GM18873 (cell line): ENCODE measurements at regions not wholly inside any gene's neighbourhood (a gene's known extent, or its start where the extent isn't known, plus 50 kb on each side); places are given as distances from the start of the nearest gene placed in this dataset.

ENCODE experiments used
- ATAC-seq: cut with Tn5 transposase; IDR thresholded peaks from one replicate; pipeline ENCODE4 v1.9.1; 2021; ENCODE audit warnings: mild to moderate bottlenecking, moderate library complexity, moderate number of reproducible peaks; ENCODE audit not compliant: unreplicated experiment, low FRiP score

DNA sequence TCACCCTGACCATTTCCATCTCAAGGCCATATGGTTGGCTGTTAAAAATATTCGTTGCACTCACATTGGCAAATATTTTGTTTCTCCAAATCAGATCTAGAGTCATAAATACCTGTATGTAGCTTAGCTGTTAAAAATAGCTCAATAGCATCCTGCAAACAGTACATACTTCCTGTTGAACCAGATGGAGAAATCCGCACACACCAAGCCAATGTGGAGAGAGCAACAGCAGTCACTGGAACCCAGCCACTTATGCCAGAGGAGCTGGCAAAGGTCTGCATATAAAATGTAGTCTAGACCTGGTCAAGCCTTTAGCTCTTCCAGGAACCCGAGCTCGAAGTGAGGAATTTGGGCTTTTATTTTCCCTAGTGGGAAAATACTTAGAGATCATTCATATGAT is 146.4 kb upstream of the KCNJ16 start:
- ATAC-seq = no peak

- ATAC-seq = no peak
Measured at GRCh38 chr17:69936996-69937395, 138.0 kb upstream of the KCNJ16 start.

DNA sequence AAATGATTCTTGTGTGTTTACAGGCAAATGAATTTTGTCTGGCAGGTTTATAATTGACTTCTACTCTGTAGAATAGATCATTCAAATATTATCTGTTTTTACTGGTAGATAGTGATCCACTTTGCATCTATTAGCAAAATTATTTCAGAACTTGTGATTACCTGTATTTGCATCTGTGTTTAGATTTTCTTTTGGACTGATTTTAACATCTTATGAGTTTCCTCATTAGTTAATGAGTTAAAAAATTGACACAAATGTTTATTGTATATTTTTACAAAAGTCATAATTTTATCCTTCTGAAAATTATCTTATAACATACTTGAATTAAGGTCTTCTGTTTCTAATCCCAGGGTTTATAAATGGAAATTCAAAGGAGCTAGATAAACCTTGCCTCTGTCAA is 132.0 kb upstream of the KCNJ16 start:
- ATAC-seq = no peak

DNA sequence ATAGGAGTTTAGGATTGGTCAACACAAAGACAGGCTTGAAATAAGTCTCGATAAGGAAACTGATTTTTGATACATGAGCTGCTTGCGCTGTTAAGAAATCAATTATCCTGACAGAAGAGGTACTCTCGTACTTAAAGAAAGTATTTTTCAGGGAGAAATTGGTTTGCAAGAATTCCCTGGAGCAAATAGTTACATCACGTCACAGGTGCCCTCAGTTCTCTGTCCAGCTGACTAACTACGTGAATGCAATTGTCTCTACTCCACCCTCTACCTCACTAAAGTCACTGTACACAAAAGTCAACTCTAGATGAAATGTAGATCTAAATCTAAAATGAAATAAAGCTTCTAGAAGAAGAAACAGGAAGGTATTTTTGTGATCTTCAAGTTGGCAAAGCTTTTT is 130.6 kb upstream of the KCNJ16 start:
- no peak for ATAC-seq

- no peak for ATAC-seq
Measured at GRCh38 chr17:69945698-69946185, 129.3 kb upstream of the KCNJ16 start.

DNA sequence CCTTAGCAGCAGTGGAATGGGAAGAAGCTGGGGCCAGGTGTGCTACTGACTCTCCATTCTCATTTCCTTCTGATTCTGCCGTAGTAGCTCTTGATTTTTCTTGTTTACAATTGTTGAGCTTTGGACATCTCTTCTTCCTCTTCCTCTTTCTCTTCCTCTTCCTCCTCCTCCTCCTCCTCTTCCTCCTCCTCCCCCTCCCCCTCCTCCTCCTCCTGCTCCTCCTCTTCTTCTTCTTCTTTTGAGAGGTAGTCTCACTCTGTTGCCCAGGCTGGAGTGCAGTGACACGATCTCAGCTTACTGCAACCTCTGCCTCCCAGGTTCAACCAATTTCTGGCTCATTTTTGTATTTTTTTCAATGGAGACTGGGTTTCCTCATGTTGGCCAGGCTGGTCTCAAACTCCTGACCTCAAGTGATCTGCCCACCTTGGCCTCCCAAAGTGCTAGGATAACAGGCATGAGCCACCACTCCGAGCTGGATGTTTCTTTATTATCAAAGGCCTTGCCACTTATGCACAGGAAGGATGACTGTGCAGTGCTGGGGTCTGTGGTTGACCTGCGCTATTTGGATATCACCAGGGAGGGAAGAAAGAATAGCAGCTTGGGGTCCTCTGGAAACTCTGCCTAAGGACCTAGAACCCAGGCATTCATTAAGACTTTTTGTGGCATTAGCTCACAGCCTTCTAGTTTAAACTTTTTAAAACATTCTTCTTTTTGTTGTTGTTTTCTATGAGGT is 127.8 kb upstream of the KCNJ16 start:
- ATAC-seq = no peak

DNA sequence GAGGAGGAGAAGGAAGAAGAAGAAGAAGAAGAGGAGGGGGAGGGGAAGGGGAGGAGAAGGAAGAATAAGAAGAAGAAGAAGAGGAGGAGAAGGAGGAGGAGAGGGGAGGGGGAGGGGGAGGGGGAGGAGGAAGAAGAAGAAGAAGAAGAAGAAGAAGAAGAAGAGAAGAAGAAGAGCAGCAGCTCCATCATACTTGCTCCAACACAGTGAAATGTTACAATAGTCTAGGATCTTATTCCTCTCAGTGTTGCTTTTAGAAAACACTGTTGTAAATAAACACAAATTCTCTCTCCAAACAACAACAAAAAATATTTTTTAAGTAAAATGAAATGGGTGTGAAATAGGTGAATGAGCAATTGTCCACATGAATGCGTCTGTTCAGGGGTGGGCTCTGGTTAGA is 126.6 kb upstream of the KCNJ16 start:
- ATAC-seq = no peak

GRCh38 chr17:69949496-69949895 is 125.5 kb upstream of the KCNJ16 start:
- no peak for ATAC-seq

DNA sequence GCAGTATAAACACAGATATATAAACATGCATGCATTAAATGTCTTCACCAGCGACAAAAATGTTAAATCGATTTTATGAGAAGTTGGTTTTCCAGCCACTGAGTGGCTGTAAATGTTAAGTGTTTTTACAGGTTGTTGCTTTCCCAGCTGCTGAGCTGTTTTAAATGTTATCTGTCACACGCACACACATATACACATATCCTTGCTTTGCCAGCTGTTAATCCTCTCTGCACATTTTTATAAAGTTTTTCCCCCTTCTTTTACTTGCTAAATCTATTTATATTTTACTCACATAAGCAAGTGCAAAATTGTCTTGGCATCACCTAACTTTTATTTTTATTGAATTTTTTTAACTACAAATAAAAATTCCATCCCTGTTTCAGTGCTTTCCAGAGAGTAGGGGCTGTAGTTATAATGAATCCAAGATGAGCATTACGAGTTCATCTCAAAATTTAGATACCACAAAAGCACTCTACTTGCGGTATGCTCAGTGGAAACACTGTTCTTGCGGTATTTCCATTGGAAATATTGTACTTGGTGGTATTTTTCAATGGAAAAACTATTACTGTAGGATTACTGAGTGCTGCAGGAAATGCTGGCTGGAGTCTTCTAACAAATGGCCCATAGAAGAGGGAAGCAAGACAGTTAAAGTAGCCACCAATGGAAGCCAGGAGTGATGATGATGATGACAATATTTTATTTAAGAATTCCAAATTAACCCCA is 124.9 kb upstream of the KCNJ16 start:
- no peak for ATAC-seq

- no peak for ATAC-seq
Measured at GRCh38 chr17:69950701-69951418, 124.2 kb upstream of the KCNJ16 start.

- ATAC-seq = no peak
Measured at GRCh38 chr17:69954241-69954925, 120.6 kb upstream of the KCNJ16 start.

DNA sequence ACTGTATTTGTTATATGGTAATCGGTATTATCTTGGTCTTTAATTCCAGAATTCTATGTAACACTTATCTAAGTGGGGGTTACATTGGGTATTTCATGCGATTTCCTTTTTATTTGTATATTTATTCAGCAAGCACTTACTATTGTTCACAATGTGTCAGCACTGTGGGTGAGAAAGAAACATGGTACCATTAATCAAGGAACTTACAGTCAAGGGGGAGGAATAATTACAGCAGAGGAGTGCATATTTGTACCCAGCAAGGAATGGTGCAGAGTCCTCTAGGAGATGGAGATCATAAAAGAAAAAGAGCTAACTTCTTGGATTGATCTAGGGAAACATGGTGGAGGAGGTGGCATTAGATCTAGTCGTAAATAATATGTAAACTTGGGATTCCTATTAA is 117.0 kb upstream of the KCNJ16 start:
- no peak for ATAC-seq

GRCh38 chr17:69959283-69959682 is 115.7 kb upstream of the KCNJ16 start:
- no peak for ATAC-seq

DNA sequence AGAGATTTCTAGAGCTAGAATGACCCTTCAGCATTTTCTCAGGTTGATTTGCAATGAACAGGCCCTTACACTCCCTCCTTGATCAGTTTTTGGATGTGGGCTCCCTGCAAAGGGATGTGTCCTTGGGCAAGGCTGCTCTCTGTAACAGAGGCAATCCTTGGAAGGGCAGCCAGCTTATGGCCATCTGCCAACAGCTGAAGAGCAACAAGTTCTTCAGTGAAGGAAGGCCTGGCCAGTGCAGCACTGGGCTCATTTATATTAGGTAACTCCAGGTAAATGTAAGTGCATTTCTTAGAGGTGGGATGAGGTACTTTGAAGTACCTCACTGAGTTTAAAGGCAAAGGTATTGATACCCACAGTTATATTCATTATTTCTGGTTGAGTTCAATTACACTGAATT is 114.3 kb upstream of the KCNJ16 start:
- ATAC-seq = no peak

GRCh38 chr17:69961501-69962145 is 113.4 kb upstream of the KCNJ16 start:
- no peak for ATAC-seq

DNA sequence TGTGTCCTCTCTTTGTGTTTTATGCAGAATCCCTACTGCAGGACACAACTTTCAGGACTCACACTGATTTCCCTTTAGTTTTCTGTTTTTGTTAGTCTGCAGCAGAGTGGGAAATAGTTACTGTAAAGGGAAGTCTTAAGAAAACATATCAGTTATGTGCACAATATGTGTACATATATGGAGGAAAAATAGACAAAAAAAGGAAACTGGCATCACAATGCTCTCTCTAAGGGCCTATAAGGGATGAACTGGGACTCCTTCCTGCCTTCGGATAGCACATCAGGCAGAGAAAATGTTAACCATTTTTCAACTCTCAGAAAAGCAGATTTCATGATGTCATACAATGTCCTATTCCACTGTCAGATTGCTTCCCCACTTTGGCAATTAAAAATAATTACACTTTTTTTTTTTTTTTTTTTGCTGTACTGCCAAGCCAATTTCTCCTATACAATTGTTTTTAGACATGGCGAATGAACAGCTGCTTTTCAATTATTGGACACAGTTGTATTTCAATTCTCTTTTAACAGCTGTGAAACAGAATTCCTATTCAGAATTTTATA is 112.5 kb upstream of the KCNJ16 start:
- ATAC-seq = no peak

- ATAC-seq = no peak
Measured at GRCh38 chr17:69967910-69968411, 107.1 kb upstream of the KCNJ16 start.

- no peak for ATAC-seq
Measured at GRCh38 chr17:69969897-69970296, 105.1 kb upstream of the KCNJ16 start.

DNA sequence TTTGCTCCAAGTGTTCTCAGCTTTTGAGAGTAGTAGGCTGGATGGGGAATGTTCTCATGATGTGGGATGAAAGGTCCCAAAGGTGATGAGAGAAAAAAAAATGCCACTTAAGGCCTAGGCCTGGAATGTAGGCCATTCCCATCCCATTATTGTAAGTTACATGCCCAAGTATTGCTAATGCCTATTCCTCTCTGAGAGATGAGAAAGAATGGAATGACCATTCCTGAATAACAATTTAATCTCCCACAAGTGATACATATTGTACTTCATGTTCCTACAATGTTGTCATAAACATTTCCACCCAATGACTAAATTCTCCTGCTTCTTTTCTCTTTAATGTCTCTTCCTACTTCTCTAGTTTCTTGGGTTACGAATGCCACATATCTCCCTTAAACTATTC is 102.8 kb upstream of the KCNJ16 start:
- ATAC-seq = no peak

DNA sequence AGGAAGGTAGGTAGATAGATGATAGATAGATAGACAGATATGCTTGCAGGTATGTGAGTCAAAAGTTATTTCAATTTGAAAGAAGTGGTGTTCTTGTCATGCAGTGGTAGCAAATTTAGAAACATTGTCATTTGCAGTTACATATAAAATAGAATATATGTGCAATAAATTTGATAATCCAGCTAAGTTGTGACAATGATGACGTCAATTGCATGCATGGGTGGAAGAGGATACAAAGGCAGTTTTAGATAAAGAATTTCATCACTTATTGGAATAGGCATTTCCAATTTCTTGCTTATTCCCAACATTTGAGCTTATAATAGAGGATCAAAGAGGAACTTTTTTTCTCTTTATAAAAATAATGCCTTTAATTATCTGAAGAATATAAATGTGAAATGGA is 99.2 kb upstream of the KCNJ16 start:
- ATAC-seq = no peak
